ENCODE measurements at regions not wholly inside any gene's neighbourhood (a gene's known extent, or its start where the extent isn't known, plus 50 kb on each side); places are given as distances from the start of the nearest gene placed in this dataset.
"Not testable (repeated sequence)": the region's sequence is repeated elsewhere in the genome, so short reads cannot be mapped to it uniquely, and the experiment has no call there.

DNA sequence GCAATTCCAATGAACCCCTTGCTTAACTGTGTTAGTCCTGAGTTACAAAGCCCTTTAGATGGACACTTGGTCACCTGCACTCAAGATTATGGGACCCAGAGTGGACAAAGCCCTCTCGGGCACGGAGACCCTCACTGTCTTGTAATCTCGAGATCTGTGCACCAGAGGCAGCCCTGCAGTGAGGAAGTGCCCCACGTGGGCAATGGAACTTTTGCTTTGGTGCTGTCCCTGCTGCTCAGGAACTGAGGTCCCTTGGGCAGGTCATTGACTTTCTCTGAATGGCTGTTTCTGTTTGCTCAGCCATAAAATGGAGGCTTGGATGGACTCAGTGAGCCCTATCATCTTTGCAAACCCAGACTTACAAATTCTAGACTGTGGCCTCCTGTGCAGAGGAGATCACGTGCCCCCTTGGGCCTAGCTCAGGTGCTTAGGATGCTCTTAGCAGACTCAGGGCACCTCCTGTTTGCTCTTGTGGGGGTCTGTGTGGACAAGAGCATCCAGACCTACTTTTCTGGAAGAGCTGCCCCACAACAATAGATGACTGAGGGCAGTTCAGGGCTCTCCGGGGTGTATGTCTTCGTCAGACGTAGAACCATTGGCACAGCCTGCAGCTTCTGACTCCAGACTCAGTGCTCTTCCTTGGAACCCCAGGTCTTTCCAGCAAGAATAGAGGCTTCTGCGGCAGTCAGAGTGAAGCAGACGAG is 94.5 kb upstream of the HS6ST1 start:
- no peak for TF ChIP-seq POLR2A (IDR thresholded peaks at IDR 0.05; ENCODE audit: low read depth, low read length)
- TF ChIP-seq TAF1 (IDR thresholded peaks at IDR 0.05; ENCODE audit: low read depth, low read length): no peak
- TF ChIP-seq SPI1 (IDR thresholded peaks at IDR 0.05; ENCODE audit: low read depth, low read length): no peak
- no peak for TF ChIP-seq POLR2AphosphoS5 (IDR thresholded peaks at IDR 0.05; ENCODE audit: low read depth, low read length)
- no peak for TF ChIP-seq POU2F2 (IDR thresholded peaks at IDR 0.05; ENCODE audit: low read depth, low read length)
- no peak for TF ChIP-seq PAX5 (IDR thresholded peaks at IDR 0.05; ENCODE audit: insufficient read depth, low read length, severe bottlenecking)

DNA sequence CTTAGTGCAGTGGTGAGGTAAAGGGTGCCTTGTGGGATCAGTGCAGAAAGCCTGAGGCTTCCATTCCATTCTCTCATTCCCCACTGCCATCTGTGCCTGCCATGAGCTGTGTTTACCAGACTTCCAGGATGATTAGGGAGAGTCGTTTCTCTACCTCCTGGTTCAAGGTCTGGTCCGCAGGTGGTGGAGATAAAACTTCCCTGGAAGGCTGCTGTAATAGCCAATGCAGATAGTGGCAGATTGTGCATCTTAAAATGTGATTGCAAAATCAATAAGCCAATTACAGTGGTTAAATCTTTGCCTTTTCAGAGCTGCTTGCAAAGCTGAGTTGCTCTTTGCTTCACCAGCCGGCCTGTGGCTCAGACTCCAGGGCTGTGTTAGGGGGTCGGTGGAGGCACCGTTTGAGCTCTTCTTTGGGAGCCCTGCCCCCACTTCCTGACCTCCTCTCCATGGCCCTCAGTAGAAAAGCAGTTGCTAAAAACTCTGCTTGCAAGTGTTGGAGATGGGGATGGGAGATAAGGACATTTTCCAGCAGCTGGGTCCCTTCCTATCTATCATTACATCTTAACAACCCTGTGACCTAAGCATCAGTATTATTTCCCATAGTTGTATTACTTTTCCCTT is 95.2 kb upstream of the HS6ST1 start:
- no peak for TF ChIP-seq TAF1 (IDR thresholded peaks at IDR 0.05; ENCODE audit: low read depth, low read length)
- TF ChIP-seq SPI1 (IDR thresholded peaks at IDR 0.05; ENCODE audit: low read depth, low read length): no peak
- TF ChIP-seq PAX5 (IDR thresholded peaks at IDR 0.05; ENCODE audit: insufficient read depth, low read length, severe bottlenecking): no peak
- TF ChIP-seq POLR2AphosphoS5 (IDR thresholded peaks at IDR 0.05; ENCODE audit: low read depth, low read length): no peak
- no peak for TF ChIP-seq POU2F2 (IDR thresholded peaks at IDR 0.05; ENCODE audit: low read depth, low read length)
- TF ChIP-seq POLR2A (IDR thresholded peaks at IDR 0.05; ENCODE audit: low read depth, low read length): no peak

More for the DNA sequence above, 94.5 kb upstream of the HS6ST1 start:
- FAIRE-seq (no peak), DNase-seq (ENCODE audit: insufficient read length, low spot score) (no peak)

GRCh38 chr2:128414351-128414750 is 95.7 kb upstream of the HS6ST1 start:
- TF ChIP-seq TAF1 (IDR thresholded peaks at IDR 0.05; ENCODE audit: low read depth, low read length) (no peak), PAX5 (IDR thresholded peaks at IDR 0.05; ENCODE audit: insufficient read depth, low read length, severe bottlenecking) (no peak), POLR2AphosphoS5 (IDR thresholded peaks at IDR 0.05; ENCODE audit: low read depth, low read length) (no peak), SPI1 (IDR thresholded peaks at IDR 0.05; ENCODE audit: low read depth, low read length) (no peak), POLR2A (IDR thresholded peaks at IDR 0.05; ENCODE audit: low read depth, low read length) (no peak), POU2F2 (IDR thresholded peaks at IDR 0.05; ENCODE audit: low read depth, low read length) (no peak)
- no peak for FAIRE-seq
- DNase-seq (ENCODE audit: insufficient read length, low spot score): no peak

More for the DNA sequence above, 95.2 kb upstream of the HS6ST1 start:
- no peak for DNase-seq (ENCODE audit: insufficient read length, low spot score)
- no peak for FAIRE-seq

GRCh38 chr2:128414946-128415778 is 96.5 kb upstream of the HS6ST1 start:
- TF ChIP-seq TAF1 (IDR thresholded peaks at IDR 0.05; ENCODE audit: low read depth, low read length): no peak
- no peak for TF ChIP-seq POLR2AphosphoS5 (IDR thresholded peaks at IDR 0.05; ENCODE audit: low read depth, low read length)
- TF ChIP-seq POLR2A (IDR thresholded peaks at IDR 0.05; ENCODE audit: low read depth, low read length): no peak
- TF ChIP-seq SPI1 (IDR thresholded peaks at IDR 0.05; ENCODE audit: low read depth, low read length): no peak
- TF ChIP-seq PAX5 (IDR thresholded peaks at IDR 0.05; ENCODE audit: insufficient read depth, low read length, severe bottlenecking): no peak
- no peak for TF ChIP-seq POU2F2 (IDR thresholded peaks at IDR 0.05; ENCODE audit: low read depth, low read length)
- DNase-seq (ENCODE audit: insufficient read length, low spot score) (no peak), FAIRE-seq (no peak)

- TF ChIP-seq TAF1 (IDR thresholded peaks at IDR 0.05; ENCODE audit: low read depth, low read length) (no peak), POU2F2 (IDR thresholded peaks at IDR 0.05; ENCODE audit: low read depth, low read length) (no peak), PAX5 (IDR thresholded peaks at IDR 0.05; ENCODE audit: insufficient read depth, low read length, severe bottlenecking) (no peak), POLR2AphosphoS5 (IDR thresholded peaks at IDR 0.05; ENCODE audit: low read depth, low read length) (no peak), POLR2A (IDR thresholded peaks at IDR 0.05; ENCODE audit: low read depth, low read length) (no peak), SPI1 (IDR thresholded peaks at IDR 0.05; ENCODE audit: low read depth, low read length) (no peak)
- DNase-seq (ENCODE audit: insufficient read length, low spot score): no peak
- no peak for FAIRE-seq
Measured at GRCh38 chr2:128415779-128416061, 97.1 kb upstream of the HS6ST1 start.

- no peak for DNase-seq (ENCODE audit: insufficient read length, low spot score)
- TF ChIP-seq POU2F2 (IDR thresholded peaks at IDR 0.05; ENCODE audit: low read depth, low read length): no peak
- TF ChIP-seq POLR2A (IDR thresholded peaks at IDR 0.05; ENCODE audit: low read depth, low read length): no peak
- no peak for TF ChIP-seq PAX5 (IDR thresholded peaks at IDR 0.05; ENCODE audit: insufficient read depth, low read length, severe bottlenecking)
- no peak for TF ChIP-seq SPI1 (IDR thresholded peaks at IDR 0.05; ENCODE audit: low read depth, low read length)
- TF ChIP-seq POLR2AphosphoS5 (IDR thresholded peaks at IDR 0.05; ENCODE audit: low read depth, low read length): no peak
- no peak for TF ChIP-seq TAF1 (IDR thresholded peaks at IDR 0.05; ENCODE audit: low read depth, low read length)
- no peak for FAIRE-seq
Measured at GRCh38 chr2:128416109-128416785, 97.6 kb upstream of the HS6ST1 start.

DNA sequence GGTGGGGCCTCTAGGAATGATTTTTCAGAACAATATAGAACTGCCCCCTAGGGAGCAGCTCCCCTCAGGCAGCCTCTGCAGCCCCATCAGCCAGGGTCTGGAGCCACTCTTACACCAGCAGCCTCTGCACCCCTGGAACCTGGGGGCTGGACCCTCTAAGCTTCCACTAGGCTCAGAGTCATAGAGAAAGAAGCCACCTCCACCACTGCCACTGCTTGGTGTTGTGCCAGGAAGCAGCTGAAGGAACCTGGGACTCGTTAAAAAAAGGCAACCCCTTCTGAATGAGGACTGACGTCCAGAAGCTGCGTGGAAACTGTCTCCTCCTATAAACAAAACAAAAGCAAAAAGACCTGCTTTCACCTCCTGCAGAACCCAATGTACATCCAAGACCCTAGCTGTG is 98.1 kb upstream of the HS6ST1 start:
- no peak for FAIRE-seq
- TF ChIP-seq POU2F2 (IDR thresholded peaks at IDR 0.05; ENCODE audit: low read depth, low read length) (no peak), TAF1 (IDR thresholded peaks at IDR 0.05; ENCODE audit: low read depth, low read length) (no peak), POLR2A (IDR thresholded peaks at IDR 0.05; ENCODE audit: low read depth, low read length) (no peak), SPI1 (IDR thresholded peaks at IDR 0.05; ENCODE audit: low read depth, low read length) (no peak), POLR2AphosphoS5 (IDR thresholded peaks at IDR 0.05; ENCODE audit: low read depth, low read length) (no peak), PAX5 (IDR thresholded peaks at IDR 0.05; ENCODE audit: insufficient read depth, low read length, severe bottlenecking) (no peak)

GRCh38 chr2:128417264-128417663 is 98.6 kb upstream of the HS6ST1 start:
- FAIRE-seq; DNase-seq (ENCODE audit: insufficient read length, low spot score): not testable (repeated sequence)

More for the DNA sequence above, 98.1 kb upstream of the HS6ST1 start:
- no peak for DNase-seq (ENCODE audit: insufficient read length, low spot score)

GRCh38 chr2:128420131-128420530 is 101.5 kb upstream of the HS6ST1 start:
- FAIRE-seq (no peak), DNase-seq (ENCODE audit: insufficient read length, low spot score) (no peak)
- TF ChIP-seq POU2F2 (IDR thresholded peaks at IDR 0.05; ENCODE audit: low read depth, low read length) (no peak), PAX5 (IDR thresholded peaks at IDR 0.05; ENCODE audit: insufficient read depth, low read length, severe bottlenecking) (no peak), POLR2AphosphoS5 (IDR thresholded peaks at IDR 0.05; ENCODE audit: low read depth, low read length) (no peak), SPI1 (IDR thresholded peaks at IDR 0.05; ENCODE audit: low read depth, low read length) (no peak), TAF1 (IDR thresholded peaks at IDR 0.05; ENCODE audit: low read depth, low read length) (no peak), POLR2A (IDR thresholded peaks at IDR 0.05; ENCODE audit: low read depth, low read length) (no peak)
